D721Med (cell line): ENCODE measurements at regions not wholly inside any gene's neighbourhood (a gene's known extent, or its start where the extent isn't known, plus 50 kb on each side); places are given as distances from the start of the nearest gene placed in this dataset.
A peak's percentile ranks its signal among the peaks of the same experiment; 100 is the strongest.

Experiments used
- DNase-seq: peaks from one replicate; pipeline ENCODE4 v3.0.0; 2011; ENCODE audit warnings: low spot score; ENCODE audit not compliant: insufficient read length
- FAIRE-seq: peaks from 2 replicates; lab custom pipeline; 2011; peaks lifted over from hg19 to GRCh38; lab: Jason Lieb, UNC
- TF ChIP-seq, protein P1 (sequence below): IDR thresholded peaks from 2 replicates; pipeline ENCODE4 v1.5.1; 2012; ENCODE audit warnings: mild to moderate bottlenecking, control low read depth; ENCODE audit not compliant: insufficient read depth; ENCODE audit errors: missing control alignments

DNA sequence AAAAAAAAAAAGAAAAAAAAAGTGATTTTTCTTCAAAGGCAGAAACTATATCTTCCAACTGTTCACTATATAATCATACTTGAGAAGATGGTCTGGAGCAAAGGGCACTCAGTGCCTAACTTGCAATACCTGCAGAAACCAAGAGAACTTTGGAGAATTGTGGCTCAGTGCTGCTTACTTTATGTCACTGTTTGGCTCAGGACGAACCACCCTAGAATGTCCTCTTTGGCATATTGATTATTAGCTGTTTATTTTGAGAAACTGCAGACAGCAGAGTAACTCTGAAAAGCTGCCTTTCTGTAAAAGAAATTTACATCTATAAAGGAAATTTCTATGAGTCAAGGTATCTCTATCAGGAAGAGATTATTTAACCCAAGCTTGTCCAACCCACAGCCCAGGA is 100.2 kb downstream of the BBS10 start:
- DNase-seq, result no peak
- TF ChIP-seq, protein P1, sequence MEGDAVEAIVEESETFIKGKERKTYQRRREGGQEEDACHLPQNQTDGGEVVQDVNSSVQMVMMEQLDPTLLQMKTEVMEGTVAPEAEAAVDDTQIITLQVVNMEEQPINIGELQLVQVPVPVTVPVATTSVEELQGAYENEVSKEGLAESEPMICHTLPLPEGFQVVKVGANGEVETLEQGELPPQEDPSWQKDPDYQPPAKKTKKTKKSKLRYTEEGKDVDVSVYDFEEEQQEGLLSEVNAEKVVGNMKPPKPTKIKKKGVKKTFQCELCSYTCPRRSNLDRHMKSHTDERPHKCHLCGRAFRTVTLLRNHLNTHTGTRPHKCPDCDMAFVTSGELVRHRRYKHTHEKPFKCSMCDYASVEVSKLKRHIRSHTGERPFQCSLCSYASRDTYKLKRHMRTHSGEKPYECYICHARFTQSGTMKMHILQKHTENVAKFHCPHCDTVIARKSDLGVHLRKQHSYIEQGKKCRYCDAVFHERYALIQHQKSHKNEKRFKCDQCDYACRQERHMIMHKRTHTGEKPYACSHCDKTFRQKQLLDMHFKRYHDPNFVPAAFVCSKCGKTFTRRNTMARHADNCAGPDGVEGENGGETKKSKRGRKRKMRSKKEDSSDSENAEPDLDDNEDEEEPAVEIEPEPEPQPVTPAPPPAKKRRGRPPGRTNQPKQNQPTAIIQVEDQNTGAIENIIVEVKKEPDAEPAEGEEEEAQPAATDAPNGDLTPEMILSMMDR, result no peak
- no peak for FAIRE-seq

GRCh38 chr12:76247026-76247646 is 101.1 kb downstream of the BBS10 start:
- TF ChIP-seq, protein P1, result no peak
- FAIRE-seq, result no peak

DNA sequence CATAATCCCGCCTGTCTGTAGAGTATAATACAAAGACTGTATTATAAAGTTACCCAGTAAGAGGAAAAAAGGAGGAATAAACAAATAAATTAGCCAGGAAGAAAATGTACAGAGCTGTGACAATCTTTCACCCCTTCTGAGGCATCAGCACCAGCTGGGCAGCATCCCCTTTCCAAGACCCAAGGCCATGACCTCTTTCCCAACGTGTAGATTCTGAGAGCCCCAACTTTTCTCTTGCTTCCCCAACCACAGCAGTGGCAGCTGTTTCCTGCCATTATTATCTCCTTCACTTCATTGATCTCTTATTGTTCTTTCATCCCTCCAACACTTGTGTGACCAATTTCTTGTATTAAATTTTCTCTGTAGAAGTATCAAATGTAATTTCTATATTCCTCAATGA is 101.6 kb downstream of the BBS10 start:
- TF ChIP-seq, protein P1, result no peak
- FAIRE-seq, result no peak
- no peak for DNase-seq

More at GRCh38 chr12:76247026-76247646, 101.1 kb downstream of the BBS10 start:
- DNase-seq, result no peak

- FAIRE-seq, result no peak
- DNase-seq, result no peak
- TF ChIP-seq, protein P1, result no peak
Observed at GRCh38 chr12:76244300-76244699, 103.9 kb downstream of the BBS10 start.

DNA sequence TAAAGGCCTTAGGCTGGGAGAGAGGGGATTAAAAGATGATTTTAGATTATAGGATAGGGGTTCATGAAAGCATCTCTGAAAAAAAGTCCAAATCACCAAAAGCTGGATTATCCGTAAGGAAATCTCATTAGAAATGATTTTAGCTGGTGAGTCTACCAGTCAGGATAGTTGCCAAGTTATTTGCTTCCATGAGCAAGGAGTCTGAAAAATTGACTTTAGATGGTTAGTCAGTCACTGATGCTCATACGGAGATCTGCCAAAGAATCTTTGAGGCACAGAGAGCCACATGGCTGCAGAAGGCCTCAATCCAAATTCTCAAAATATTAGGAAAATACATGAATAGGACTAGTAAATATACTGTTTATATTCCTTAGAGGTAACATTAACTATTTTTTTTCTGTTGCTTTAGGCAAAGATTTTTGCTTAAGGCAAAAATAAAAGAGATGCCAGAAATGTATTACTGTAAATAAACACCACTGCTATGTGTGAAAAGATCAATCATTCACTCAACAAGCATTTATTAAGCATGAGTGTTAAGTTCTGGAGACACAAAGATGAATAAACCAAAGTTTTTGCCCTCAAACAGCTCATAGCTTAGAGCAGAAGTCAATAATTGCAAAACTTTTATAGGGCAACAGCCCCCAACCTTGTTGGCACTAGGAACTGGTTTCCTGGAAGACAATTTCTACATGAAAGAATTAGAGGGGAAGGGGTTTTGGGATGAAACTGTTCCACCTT is 105.2 kb downstream of the BBS10 start:
- TF ChIP-seq, protein P1, result no peak
- peak; percentile 41 for FAIRE-seq

DNA sequence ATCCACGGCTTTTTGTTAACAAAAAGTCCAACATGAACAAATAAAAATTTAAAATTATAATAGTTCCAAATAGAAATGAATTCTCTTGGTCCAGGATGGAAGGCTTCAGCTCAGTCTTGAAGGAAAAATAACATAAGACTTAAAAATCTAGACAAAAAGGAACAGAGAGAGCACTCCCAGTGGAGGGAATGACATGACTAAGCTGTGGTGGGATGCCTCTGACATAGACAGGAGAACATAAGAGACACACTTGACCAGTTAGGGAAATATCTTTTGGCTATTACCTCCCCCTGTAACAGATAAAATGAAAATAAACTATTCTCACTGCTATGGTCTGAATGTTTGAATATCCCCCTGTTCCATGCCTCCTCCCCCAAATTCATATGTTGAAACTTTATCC is 106.8 kb downstream of the BBS10 start:
- DNase-seq, result no peak

More for the DNA sequence above, 105.2 kb downstream of the BBS10 start:
- peak; percentile 26 for DNase-seq

More for the DNA sequence above, 106.8 kb downstream of the BBS10 start:
- no peak for FAIRE-seq
- TF ChIP-seq, protein P1, result no peak
